GM19328 (cell line): ENCODE measurements at regions not wholly inside any gene's neighbourhood (a gene's known extent, or its start where the extent isn't known, plus 50 kb on each side); places are given as distances from the start of the nearest gene placed in this dataset.
"Not testable (repeated sequence)": the region's sequence is repeated elsewhere in the genome, so short reads cannot be mapped to it uniquely, and the experiment has no call there.

ENCODE experiments used
- ATAC-seq: cut with Tn5 transposase; IDR thresholded peaks from one replicate; pipeline ENCODE4 v1.9.1; 2021; ENCODE audit warnings: mild to moderate bottlenecking, moderate library complexity; ENCODE audit not compliant: unreplicated experiment

- ATAC-seq = no peak
These were observed 249.4 kb upstream of the MGAT5 start for GRCh38 chr2:134004467-134004866.

GRCh38 chr2:134008837-134009236 lies 245.0 kb upstream of the MGAT5 start:
- no peak for ATAC-seq

GRCh38 chr2:134009440-134009839 lies 244.4 kb upstream of the MGAT5 start:
- ATAC-seq = no peak

GRCh38 chr2:134009906-134010305 lies 244.0 kb upstream of the MGAT5 start:
- not testable (repeated sequence) for ATAC-seq

- ATAC-seq = no peak
These were observed 241.8 kb upstream of the MGAT5 start for GRCh38 chr2:134011936-134012586.

- ATAC-seq = no peak
These were observed 239.5 kb upstream of the MGAT5 start for GRCh38 chr2:134014196-134014960.

GRCh38 chr2:134019871-134020270 lies 234.0 kb upstream of the MGAT5 start:
- no peak for ATAC-seq

- ATAC-seq = no peak
These were observed 233.3 kb upstream of the MGAT5 start for GRCh38 chr2:134020608-134021007.

GRCh38 chr2:134021830-134022524 lies 231.9 kb upstream of the MGAT5 start:
- peak; percentile 83 for ATAC-seq

GRCh38 chr2:134023854-134024253 lies 230.0 kb upstream of the MGAT5 start:
- no peak for ATAC-seq

- no peak for ATAC-seq
These were observed 225.9 kb upstream of the MGAT5 start for GRCh38 chr2:134027980-134028379.

GRCh38 chr2:134029418-134029817 lies 224.5 kb upstream of the MGAT5 start:
- ATAC-seq = no peak

- no peak for ATAC-seq
These were observed 222.3 kb upstream of the MGAT5 start for GRCh38 chr2:134031539-134031938.

GRCh38 chr2:134035605-134036370 lies 218.1 kb upstream of the MGAT5 start:
- no peak for ATAC-seq

- ATAC-seq = no peak
These were observed 213.8 kb upstream of the MGAT5 start for GRCh38 chr2:134039912-134040581.

- not testable (repeated sequence) for ATAC-seq
These were observed 213.2 kb upstream of the MGAT5 start for GRCh38 chr2:134040626-134041172.

GRCh38 chr2:134041877-134042276 lies 212.0 kb upstream of the MGAT5 start:
- ATAC-seq = no peak

- ATAC-seq = not testable (repeated sequence)
These were observed 210.8 kb upstream of the MGAT5 start for GRCh38 chr2:134043028-134043427.

- ATAC-seq = no peak
These were observed 201.7 kb upstream of the MGAT5 start for GRCh38 chr2:134052173-134052572.

GRCh38 chr2:134056173-134056572 lies 197.7 kb upstream of the MGAT5 start:
- no peak for ATAC-seq
